Stimulated activated CD8-positive, alpha-beta memory T cell treated with anti-CD3 and anti-CD28 coated beads, Interleukin-2, amount 100 ng/mL, for 48 hours (primary cell): ENCODE measurements at regions not wholly inside any gene's neighbourhood (a gene's known extent, or its start where the extent isn't known, plus 50 kb on each side); places are given as distances from the start of the nearest gene placed in this dataset.
A peak's percentile ranks its signal among the peaks of the same experiment; 100 is the strongest.

Experiments used
- DNase-seq, 2 donors: peaks; one replicate each; pipeline ENCODE4 v3.0.0-alpha.2; 2020; ENCODE audit warnings: low read depth in 2 of 2

- DNase-seq, result no peak
Measured at GRCh38 chr19:30215248-30215647, 156.9 kb upstream of the ZNF536 start.

- no peak for DNase-seq
Measured at GRCh38 chr19:30216453-30216852, 155.7 kb upstream of the ZNF536 start.

- no peak for DNase-seq
Measured at GRCh38 chr19:30217461-30217860, 154.7 kb upstream of the ZNF536 start.

GRCh38 chr19:30219702-30220101 is 152.5 kb upstream of the ZNF536 start:
- DNase-seq, result no peak

GRCh38 chr19:30221176-30221575 is 151.0 kb upstream of the ZNF536 start:
- DNase-seq, result no peak

- DNase-seq, result no peak
Measured at GRCh38 chr19:30222428-30222873, 149.7 kb upstream of the ZNF536 start.

- no peak for DNase-seq
Measured at GRCh38 chr19:30222992-30223865, 149.0 kb upstream of the ZNF536 start.

GRCh38 chr19:30223866-30224688 is 148.1 kb upstream of the ZNF536 start:
- no peak for DNase-seq

- DNase-seq, result no peak
Measured at GRCh38 chr19:30224689-30225606, 147.2 kb upstream of the ZNF536 start.

GRCh38 chr19:30225676-30226463 is 146.3 kb upstream of the ZNF536 start:
- no peak for DNase-seq

GRCh38 chr19:30226464-30227011 is 145.6 kb upstream of the ZNF536 start:
- no peak for DNase-seq

- no peak for DNase-seq
Measured at GRCh38 chr19:30227012-30227621, 145.1 kb upstream of the ZNF536 start.

GRCh38 chr19:30227661-30228112 is 144.5 kb upstream of the ZNF536 start:
- peak; percentile 49 to 58 for DNase-seq

- DNase-seq, result no peak
Measured at GRCh38 chr19:30228113-30228834, 143.9 kb upstream of the ZNF536 start.

GRCh38 chr19:30228835-30229524 is 143.2 kb upstream of the ZNF536 start:
- no peak for DNase-seq

GRCh38 chr19:30229525-30230174 is 142.5 kb upstream of the ZNF536 start:
- no peak for DNase-seq

GRCh38 chr19:30231408-30232318 is 140.5 kb upstream of the ZNF536 start:
- no peak for DNase-seq
